A673 (cell line): ENCODE measurements at regions not wholly inside any gene's neighbourhood (a gene's known extent, or its start where the extent isn't known, plus 50 kb on each side); places are given as distances from the start of the nearest gene placed in this dataset.
A peak's percentile ranks its signal among the peaks of the same experiment; 100 is the strongest.

Source experiments
- BruUV-seq: library from RNA; stranded (reverse); fragments of 400-500 nt; replicated peaks from 2 replicates; lab custom pipeline; 2021; lab: Mats Ljungman, UMichigan
- CTCF ChIA-PET: fragments of 300-600 bp; sonication (Branson Sonifier 250); formaldehyde crosslinking; loops from one replicate; lab custom pipeline; 2022; ENCODE audit warnings: antibody characterized with exemption; lab: Charles Lee
- POLR2A ChIA-PET: fragments of 300-600 bp; sonication (Branson Sonifier 250); formaldehyde crosslinking; loops from one replicate; lab custom pipeline; 2022; ENCODE audit warnings: antibody characterized with exemption; ENCODE audit not compliant: low non-redundant PET; lab: Charles Lee
- DNase-seq: peaks from one replicate; pipeline ENCODE4 v3.0.0-alpha.2; 2015; ENCODE audit warnings: low spot score
- H3K27ac ChIP-seq: fragments of 200-600 bp; sonication (generic); 2 replicates; pipeline ENCODE4 v1.5.1; 2016; ENCODE audit warnings: mixed run types, low read depth, mild to moderate bottlenecking, mixed read lengths, antibody characterized with exemption, low read length; ENCODE audit not compliant: poor library complexity, severe bottlenecking
- H3K27me3 ChIP-seq: fragments of 200-600 bp; sonication (generic); replicated peaks from 2 replicates; pipeline ENCODE4 v1.6.1; 2017; ENCODE audit warnings: mixed run types, low read depth, mild to moderate bottlenecking, mixed read lengths, antibody characterized with exemption, low read length; ENCODE audit not compliant: insufficient read depth, poor library complexity
- H3K36me3 ChIP-seq: fragments of 200-600 bp; sonication (generic); 2 replicates; pipeline ENCODE4 v1.6.1; 2016; ENCODE audit warnings: mixed run types, mild to moderate bottlenecking, mixed read lengths, antibody characterized with exemption, low read length; ENCODE audit not compliant: insufficient read depth, poor library complexity, severe bottlenecking
- H3K4me1 ChIP-seq: fragments of 200-600 bp; sonication (generic); 2 replicates; pipeline ENCODE4 v1.6.1; 2017; ENCODE audit warnings: mixed run types, mild to moderate bottlenecking, mixed read lengths, antibody characterized with exemption, low read length; ENCODE audit not compliant: insufficient read depth, poor library complexity, severe bottlenecking
- H3K4me3 ChIP-seq: fragments of 200-600 bp; sonication (generic); 2 replicates; pipeline ENCODE4 v1.5.1; 2016; ENCODE audit warnings: low read depth, mixed run types, mild to moderate bottlenecking, mixed read lengths, low read length; ENCODE audit not compliant: poor library complexity, severe bottlenecking
- H3K9me3 ChIP-seq: fragments of 200-600 bp; sonication (generic); 2 replicates; pipeline ENCODE4 v1.6.1; 2016; ENCODE audit warnings: mixed run types, low read depth, mild to moderate bottlenecking, mixed read lengths, antibody characterized with exemption, low read length; ENCODE audit not compliant: poor library complexity, severe bottlenecking
- CTCF ChIP-seq: fragments of 300-800, 200-600 bp; sonication (generic); conservative IDR thresholded peaks from 2 replicates; pipeline ENCODE4 v1.5.1; 2017; ENCODE audit warnings: low read depth, mild to moderate bottlenecking, antibody characterized with exemption, low read length, moderate library complexity, mixed read lengths
- EZH2 ChIP-seq: fragments of 200-600 bp; sonication (generic); IDR thresholded peaks from 2 replicates; pipeline ENCODE4 v1.6.1; 2017; ENCODE audit warnings: borderline replicate concordance, low read depth, mild to moderate bottlenecking, mixed read lengths, antibody characterized with exemption, low read length; ENCODE audit not compliant: poor library complexity, severe bottlenecking
- intact Hi-C: fragments of 100-400 bp; cut with micrococcal nuclease; formaldehyde crosslinking; loops from one replicate; pipeline ENCODE4 v1.10.0; 2022; ENCODE audit not compliant: unreplicated experiment

- POLR2A ChIA-PET, result no interaction called here
- Histone ChIP-seq H3K4me1 (peaks cover 51% of the 10 kb centered on the region), H3K4me3 (no peak overlapping the region), H3K27me3 (no peaks in the 10 kb centered on the region), H3K27ac (peak overlapping the region; percentile 9), H3K9me3 (no peaks in the 10 kb centered on the region), H3K36me3 (no peaks in the 10 kb centered on the region)
- intact Hi-C loops, result no loop called here
- BruUV-seq, result no TSS peak
- no peak for DNase-seq
- CTCF ChIA-PET, result no interaction called here
- TF ChIP-seq CTCF (no peak), EZH2 (no peak)
Observed at GRCh38 chr20:19821606-19822005, 63.5 kb downstream of the RIN2 start.

DNA sequence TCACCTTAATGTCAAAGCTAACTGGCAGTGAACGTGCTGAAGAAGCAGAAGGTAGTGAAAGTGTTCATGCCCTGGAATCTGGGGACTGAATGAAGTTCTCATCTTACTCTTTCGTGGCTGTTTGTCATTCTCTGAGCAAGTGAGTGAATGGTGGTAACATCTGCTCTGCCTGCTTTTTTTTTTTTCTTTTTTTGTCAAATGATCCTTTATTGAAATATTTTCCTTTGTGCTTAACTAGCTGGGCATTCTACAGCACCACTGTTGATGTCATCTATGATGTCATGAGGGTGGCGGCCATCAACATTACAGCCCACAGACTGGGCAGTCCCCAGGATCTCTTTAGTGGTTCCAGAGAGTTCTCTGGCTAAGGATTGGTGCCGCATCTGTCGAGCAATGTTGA lies 65.2 kb downstream of the RIN2 start:
- POLR2A ChIA-PET, result no interaction called here
- H3K27me3 ChIP-seq, result no peaks in the 10 kb centered on the region
- peaks cover 56% of the 10 kb centered on the region for H3K4me1 ChIP-seq
- no peak overlapping the region for H3K27ac ChIP-seq
- DNase-seq, result no peak
- intact Hi-C loops, result no loop called here
- TF ChIP-seq EZH2 (no peak), CTCF (no peak)
- CTCF ChIA-PET, result no interaction called here
- no TSS peak for BruUV-seq
- H3K36me3 ChIP-seq, result no peaks in the 10 kb centered on the region
- H3K9me3 ChIP-seq, result no peaks in the 10 kb centered on the region
- no peak overlapping the region for H3K4me3 ChIP-seq

- Histone ChIP-seq H3K27me3 (no peaks in the 10 kb centered on the region), H3K27ac (no peak overlapping the region), H3K4me3 (no peak overlapping the region), H3K36me3 (no peaks in the 10 kb centered on the region), H3K9me3 (no peaks in the 10 kb centered on the region), H3K4me1 (peaks cover 64% of the 10 kb centered on the region)
- POLR2A ChIA-PET, result no interaction called here
- intact Hi-C loops, result no loop called here
- BruUV-seq, result no TSS peak
- DNase-seq, result peak; percentile 88
- no peak for TF ChIP-seq EZH2
- no peak for TF ChIP-seq CTCF
- CTCF ChIA-PET, result no interaction called here
Observed at GRCh38 chr20:19823971-19824370, 65.9 kb downstream of the RIN2 start.
